GM12891 (cell line): ENCODE measurements at regions not wholly inside any gene's neighbourhood (a gene's known extent, or its start where the extent isn't known, plus 50 kb on each side); places are given as distances from the start of the nearest gene placed in this dataset.

ENCODE experiments used
- PAX5 ChIP-seq: IDR thresholded peaks from 2 replicates; pipeline ENCODE4 v1.6.1; 2011; ENCODE audit warnings: low read length, moderate library complexity, mild to moderate bottlenecking; ENCODE audit not compliant: insufficient read depth, severe bottlenecking
- POLR2A ChIP-seq: IDR thresholded peaks from 2 replicates; pipeline ENCODE4 v1.6.1; 2011; ENCODE audit warnings: low read depth, low read length, control low read depth
- POLR2AphosphoS5 ChIP-seq: IDR thresholded peaks from 2 replicates; pipeline ENCODE4 v1.6.1; 2011; ENCODE audit warnings: low read depth, low read length, control low read depth
- POU2F2 ChIP-seq: IDR thresholded peaks from 2 replicates; pipeline ENCODE4 v1.6.1; 2011; ENCODE audit warnings: low read depth, mild to moderate bottlenecking, control low read depth, low read length, moderate library complexity
- SPI1 ChIP-seq: IDR thresholded peaks from 2 replicates; pipeline ENCODE4 v1.6.1; 2011; ENCODE audit warnings: low read depth, low read length, control low read depth
- TAF1 ChIP-seq: IDR thresholded peaks from 2 replicates; pipeline ENCODE4 v1.6.1; 2011; ENCODE audit warnings: low read depth, low read length, control low read depth

DNA sequence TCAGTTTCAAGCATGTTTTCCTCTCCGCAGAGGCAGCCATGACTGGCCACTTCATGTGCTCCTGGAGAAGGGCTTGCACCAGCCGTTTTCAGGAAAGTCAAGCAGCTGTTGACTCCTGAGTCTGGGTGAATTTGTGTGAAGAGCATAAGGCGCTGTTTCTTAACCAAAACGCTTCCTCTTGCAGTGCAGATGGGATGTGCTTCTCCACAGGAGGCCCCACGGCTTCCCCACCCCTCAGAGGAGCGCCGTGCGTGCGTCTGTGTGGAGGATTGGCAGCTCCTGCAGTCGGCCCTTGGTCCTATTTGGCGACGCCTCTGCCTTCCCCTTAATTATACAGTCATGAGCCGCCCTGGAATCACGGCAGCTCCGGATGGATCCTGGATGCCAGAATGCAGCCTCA lies 54.1 kb upstream of the B3GAT1 start:
- TF ChIP-seq POLR2AphosphoS5 = no peak
- no peak for TF ChIP-seq POLR2A
- no peak for TF ChIP-seq POU2F2
- no peak for TF ChIP-seq TAF1
- no peak for TF ChIP-seq PAX5
- no peak for TF ChIP-seq SPI1
